ENCODE measurements at regions not wholly inside any gene's neighbourhood (a gene's known extent, or its start where the extent isn't known, plus 50 kb on each side); places are given as distances from the start of the nearest gene placed in this dataset.

- DNase-seq (ENCODE audit: low spot score): peak; percentile 30
Measured at GRCh38 chr2:136404176-136404575, 286.2 kb upstream of the CXCR4 start.

GRCh38 chr2:136402281-136402680, 284.3 kb upstream of the CXCR4 start:
- peak; percentile 23 for DNase-seq (ENCODE audit: low spot score)

- DNase-seq (ENCODE audit: low spot score): no peak
Measured at GRCh38 chr2:136399667-136400289, 281.8 kb upstream of the CXCR4 start.

- DNase-seq (ENCODE audit: low spot score): no peak
Measured at GRCh38 chr2:136395582-136395981, 277.6 kb upstream of the CXCR4 start.

- DNase-seq (ENCODE audit: low spot score): no peak
Measured at GRCh38 chr2:136394136-136395060, 276.4 kb upstream of the CXCR4 start.

GRCh38 chr2:136393514-136393913, 275.6 kb upstream of the CXCR4 start:
- DNase-seq (ENCODE audit: low spot score): peak; percentile 44

GRCh38 chr2:136392897-136393505, 275.1 kb upstream of the CXCR4 start:
- DNase-seq (ENCODE audit: low spot score): no peak

GRCh38 chr2:136389809-136390208, 271.9 kb upstream of the CXCR4 start:
- DNase-seq (ENCODE audit: low spot score): no peak

GRCh38 chr2:136386046-136386445, 268.1 kb upstream of the CXCR4 start:
- peak; percentile 28 for DNase-seq (ENCODE audit: low spot score)

- peak; percentile 72 for DNase-seq (ENCODE audit: low spot score)
Measured at GRCh38 chr2:136384531-136385303, 266.8 kb upstream of the CXCR4 start.

- DNase-seq (ENCODE audit: low spot score): no peak
Measured at GRCh38 chr2:136383167-136383566, 265.2 kb upstream of the CXCR4 start.

- DNase-seq (ENCODE audit: low spot score): peak; percentile 36
Measured at GRCh38 chr2:136381722-136382633, 264.0 kb upstream of the CXCR4 start.

- DNase-seq (ENCODE audit: low spot score): no peak
Measured at GRCh38 chr2:136381245-136381644, 263.3 kb upstream of the CXCR4 start.

GRCh38 chr2:136378712-136379595, 261.0 kb upstream of the CXCR4 start:
- DNase-seq (ENCODE audit: low spot score): peak; percentile 76

GRCh38 chr2:136377423-136378382, 259.8 kb upstream of the CXCR4 start:
- DNase-seq (ENCODE audit: low spot score): no peak

GRCh38 chr2:136376798-136377211, 258.9 kb upstream of the CXCR4 start:
- DNase-seq (ENCODE audit: low spot score): no peak

GRCh38 chr2:136376211-136376610, 258.3 kb upstream of the CXCR4 start:
- no peak for DNase-seq (ENCODE audit: low spot score)

- no peak for DNase-seq (ENCODE audit: low spot score)
Measured at GRCh38 chr2:136375017-136375901, 257.3 kb upstream of the CXCR4 start.

All from pons (tissue), 1 donor.